Stimulated activated naive CD8-positive, alpha-beta T cell treated with anti-CD3 and anti-CD28 coated beads, Interleukin-15, Interleukin-2, amounts not matched to agents 100 ng/mL and 50 ng/mL, for 24 hours (primary cell): ENCODE measurements at regions not wholly inside any gene's neighbourhood (a gene's known extent, or its start where the extent isn't known, plus 50 kb on each side); places are given as distances from the start of the nearest gene placed in this dataset.

Experiments used
- H3K27ac Mint-ChIP-seq: one replicate; pipeline ENCODE4 v1.8.0; 2021; ENCODE audit warnings: mild to moderate bottlenecking, mixed read lengths
- H3K27me3 Mint-ChIP-seq: one replicate; pipeline ENCODE4 v1.8.0; 2021; ENCODE audit warnings: mixed read lengths
- H3K36me3 Mint-ChIP-seq: one replicate; pipeline ENCODE4 v1.8.0; 2021; ENCODE audit warnings: low read depth, mixed read lengths
- H3K4me1 Mint-ChIP-seq: one replicate; pipeline ENCODE4 v1.8.0; 2021; ENCODE audit warnings: low read depth, mixed read lengths
- H3K4me3 Mint-ChIP-seq: one replicate; pipeline ENCODE4 v1.8.0; 2021; ENCODE audit warnings: mild to moderate bottlenecking, mixed read lengths
- H3K9me3 Mint-ChIP-seq: one replicate; pipeline ENCODE4 v1.8.0; 2021; ENCODE audit warnings: mixed read lengths

DNA sequence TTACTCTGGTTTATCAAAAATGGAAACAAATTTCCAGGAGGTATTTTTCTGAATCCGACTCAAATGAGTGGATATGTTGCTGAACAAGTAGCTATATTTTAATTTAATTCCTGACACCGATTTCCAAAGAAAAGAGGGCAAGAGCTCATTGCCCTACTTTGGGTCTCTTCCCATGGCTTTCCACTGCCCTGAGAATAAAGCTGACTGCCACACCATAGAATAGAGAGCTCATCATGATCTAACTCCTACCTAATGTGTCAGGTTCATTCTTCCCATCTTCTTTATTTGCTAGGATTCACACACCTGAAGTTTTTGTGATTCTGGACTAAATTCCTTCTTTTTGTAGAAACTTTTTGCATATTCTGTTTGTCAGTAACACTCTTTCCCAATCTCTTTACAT, 792.1 kb downstream of the DTWD2 start:
- H3K4me1 Mint-ChIP-seq, result no peaks in the 10 kb centered on the region
- H3K27me3 Mint-ChIP-seq, result no peaks in the 10 kb centered on the region
- no peak overlapping the region for H3K27ac Mint-ChIP-seq
- H3K36me3 Mint-ChIP-seq, result no peaks in the 10 kb centered on the region
- H3K9me3 Mint-ChIP-seq, result peaks cover 5% of the 10 kb centered on the region
- H3K4me3 Mint-ChIP-seq, result no peak overlapping the region

DNA sequence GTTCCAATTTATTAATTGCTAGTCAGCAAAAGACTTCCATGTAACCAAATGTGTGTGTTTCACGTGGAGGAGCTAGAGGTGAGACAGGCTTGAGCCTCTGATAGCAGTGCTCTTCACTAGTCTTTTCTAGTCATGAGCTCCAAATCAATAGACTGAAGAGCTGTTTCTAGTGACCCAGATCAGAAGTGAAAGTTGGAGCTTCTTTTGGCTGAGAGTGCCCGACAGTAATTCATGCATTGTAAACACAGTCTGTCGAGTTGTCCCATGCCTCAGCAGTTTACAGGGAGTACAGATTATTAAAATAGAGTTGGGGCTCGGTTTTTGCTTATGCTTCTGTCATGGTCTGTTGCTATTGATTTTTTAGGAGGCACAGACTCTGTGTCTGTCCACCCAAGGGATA, 793.1 kb downstream of the DTWD2 start:
- H3K27me3 Mint-ChIP-seq, result no peaks in the 10 kb centered on the region

DNA sequence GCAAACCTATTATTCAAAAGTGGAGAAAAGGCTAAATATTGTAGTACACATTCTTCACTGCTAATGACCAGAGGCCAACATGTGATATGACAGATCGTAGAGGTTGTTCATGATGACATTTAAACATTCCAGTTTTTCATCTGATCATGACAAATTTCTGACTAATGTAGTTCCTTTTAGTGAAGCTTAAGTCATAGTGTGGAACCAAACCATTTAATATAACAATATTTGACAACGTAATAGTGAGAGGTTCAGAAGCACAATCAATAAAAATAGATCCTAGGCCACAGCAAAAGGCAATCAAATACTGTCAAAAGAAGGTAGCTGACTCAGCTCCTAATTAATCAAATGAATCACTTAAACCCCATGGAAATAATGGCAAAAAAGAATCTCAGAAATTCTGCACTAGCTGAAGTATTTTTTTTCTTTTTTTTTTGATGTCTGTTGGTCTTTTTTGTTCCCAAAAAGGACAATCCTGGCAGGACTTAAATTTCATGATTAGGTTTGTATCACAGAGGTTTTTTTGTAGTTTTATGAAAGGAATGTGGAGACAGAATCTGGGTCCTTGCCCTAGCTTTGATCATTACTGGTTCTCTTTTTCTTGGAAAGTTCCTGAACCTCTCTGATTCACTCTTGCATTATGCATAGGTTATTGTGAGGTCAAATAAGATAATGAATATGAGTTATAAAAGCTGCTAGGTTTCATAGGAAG, 795.0 kb downstream of the DTWD2 start:
- H3K4me1 Mint-ChIP-seq, result no peaks in the 10 kb centered on the region
- peaks cover 5% of the 10 kb centered on the region for H3K9me3 Mint-ChIP-seq
- H3K27me3 Mint-ChIP-seq, result no peaks in the 10 kb centered on the region
- H3K4me3 Mint-ChIP-seq, result no peak overlapping the region
- H3K27ac Mint-ChIP-seq, result no peak overlapping the region
- no peaks in the 10 kb centered on the region for H3K36me3 Mint-ChIP-seq

More for the DNA sequence above, 793.1 kb downstream of the DTWD2 start:
- Mint-ChIP-seq H3K36me3 (no peaks in the 10 kb centered on the region), H3K4me3 (no peak overlapping the region), H3K9me3 (peaks cover 5% of the 10 kb centered on the region), H3K27ac (no peak overlapping the region), H3K4me1 (no peaks in the 10 kb centered on the region)

DNA sequence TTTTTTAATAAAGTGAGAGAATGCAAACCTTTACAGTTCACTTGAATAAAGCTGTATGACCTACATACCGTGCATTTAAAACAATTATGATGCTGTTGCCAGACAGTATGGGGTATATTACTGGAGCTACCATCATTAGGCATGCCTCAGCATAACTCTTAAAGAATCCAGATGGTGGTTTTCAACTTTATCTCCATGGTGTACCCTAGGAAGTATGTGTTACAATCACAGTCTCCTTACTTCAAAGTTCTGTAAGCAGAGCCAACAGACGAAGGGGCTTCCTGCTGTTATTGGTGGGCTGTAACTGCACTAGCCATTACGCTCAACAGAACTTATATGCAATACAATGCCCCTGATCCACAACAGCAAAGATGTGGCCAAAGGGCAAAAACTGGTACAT, 803.3 kb downstream of the DTWD2 start:
- Mint-ChIP-seq H3K27ac (no peak overlapping the region), H3K4me1 (no peaks in the 10 kb centered on the region), H3K27me3 (no peaks in the 10 kb centered on the region), H3K4me3 (no peak overlapping the region), H3K9me3 (no peaks in the 10 kb centered on the region), H3K36me3 (no peaks in the 10 kb centered on the region)

- Mint-ChIP-seq H3K36me3 (no peaks in the 10 kb centered on the region), H3K27ac (no peak overlapping the region), H3K9me3 (peaks cover 10% of the 10 kb centered on the region), H3K27me3 (no peaks in the 10 kb centered on the region), H3K4me1 (no peaks in the 10 kb centered on the region), H3K4me3 (no peak overlapping the region)
These were observed 812.2 kb downstream of the DTWD2 start for GRCh38 chr5:118176146-118176545.

DNA sequence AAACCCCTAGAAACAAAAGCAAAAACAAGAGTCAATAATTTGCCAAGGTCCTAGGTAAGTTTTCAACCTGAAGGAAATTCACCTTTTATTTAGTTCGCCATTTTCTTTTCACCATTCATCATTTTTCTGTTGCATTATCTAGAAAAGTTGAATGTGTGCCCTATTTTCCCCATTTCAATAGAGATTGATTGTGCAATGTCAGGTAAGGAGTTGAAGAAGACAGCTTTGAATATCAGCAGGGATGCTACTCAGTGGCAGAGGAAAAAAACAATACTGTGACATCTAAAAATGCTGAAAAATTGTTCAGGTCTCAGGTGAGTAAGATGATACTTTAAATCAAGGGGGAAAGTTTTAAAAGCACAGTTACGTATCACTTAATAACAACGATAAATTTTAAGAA, 813.7 kb downstream of the DTWD2 start:
- Mint-ChIP-seq H3K4me3 (no peak overlapping the region), H3K36me3 (no peaks in the 10 kb centered on the region), H3K27me3 (no peaks in the 10 kb centered on the region), H3K4me1 (no peaks in the 10 kb centered on the region), H3K27ac (no peak overlapping the region), H3K9me3 (peaks cover 10% of the 10 kb centered on the region)

- no peaks in the 10 kb centered on the region for H3K27me3 Mint-ChIP-seq
- no peak overlapping the region for H3K4me3 Mint-ChIP-seq
- H3K4me1 Mint-ChIP-seq, result no peaks in the 10 kb centered on the region
- peaks cover 10% of the 10 kb centered on the region for H3K9me3 Mint-ChIP-seq
- no peak overlapping the region for H3K27ac Mint-ChIP-seq
- H3K36me3 Mint-ChIP-seq, result no peaks in the 10 kb centered on the region
These were observed 815.0 kb downstream of the DTWD2 start for GRCh38 chr5:118173340-118173739.

DNA sequence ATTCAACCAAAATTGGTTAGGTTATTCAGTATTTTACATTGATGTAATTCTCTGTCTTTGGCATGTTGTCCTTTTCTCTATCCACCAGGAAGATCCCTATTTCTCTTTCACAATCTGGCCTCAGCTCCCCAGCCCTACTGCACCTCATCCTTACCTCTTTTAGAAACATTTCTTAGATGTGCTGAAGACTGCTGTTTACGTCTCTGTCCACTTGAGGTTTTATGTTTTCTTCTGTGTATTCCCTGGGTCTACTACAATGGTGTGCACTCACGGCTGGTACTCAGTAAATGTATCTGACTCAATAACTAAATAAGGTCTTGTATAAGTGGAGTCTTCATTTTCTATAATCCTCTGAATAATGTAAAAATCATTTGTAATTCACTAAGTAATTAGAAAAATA, 822.7 kb downstream of the DTWD2 start:
- no peak overlapping the region for H3K27ac Mint-ChIP-seq
- no peaks in the 10 kb centered on the region for H3K36me3 Mint-ChIP-seq
- H3K4me3 Mint-ChIP-seq, result no peak overlapping the region
- H3K9me3 Mint-ChIP-seq, result no peaks in the 10 kb centered on the region
- no peaks in the 10 kb centered on the region for H3K4me1 Mint-ChIP-seq
- no peaks in the 10 kb centered on the region for H3K27me3 Mint-ChIP-seq

DNA sequence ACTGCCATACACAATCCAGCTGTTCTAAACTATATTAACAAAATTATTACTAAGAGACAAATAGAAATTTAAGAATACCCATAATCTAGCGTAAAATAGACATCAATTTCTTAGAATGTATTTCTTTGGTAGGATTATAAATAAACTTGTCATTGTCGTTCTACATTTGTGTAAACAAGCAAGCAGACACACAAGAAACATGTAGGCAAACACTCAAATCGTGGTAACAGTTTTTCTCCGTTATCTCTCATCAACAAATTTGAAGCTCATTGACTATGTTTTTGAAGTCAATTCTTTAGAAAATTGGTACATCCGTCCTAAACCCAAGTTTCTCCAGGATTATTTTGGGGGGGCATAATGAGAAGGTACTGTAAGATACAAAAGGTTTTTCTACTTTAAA, 832.2 kb downstream of the DTWD2 start:
- H3K36me3 Mint-ChIP-seq, result no peaks in the 10 kb centered on the region
- H3K27ac Mint-ChIP-seq, result no peak overlapping the region
- peaks cover 9% of the 10 kb centered on the region for H3K9me3 Mint-ChIP-seq

GRCh38 chr5:118146824-118147223, 841.5 kb downstream of the DTWD2 start:
- no peaks in the 10 kb centered on the region for H3K27me3 Mint-ChIP-seq
- no peak overlapping the region for H3K27ac Mint-ChIP-seq
- H3K9me3 Mint-ChIP-seq, result peaks cover 6% of the 10 kb centered on the region
- H3K4me1 Mint-ChIP-seq, result no peaks in the 10 kb centered on the region
- H3K4me3 Mint-ChIP-seq, result no peak overlapping the region
- H3K36me3 Mint-ChIP-seq, result no peaks in the 10 kb centered on the region

More for the DNA sequence above, 832.2 kb downstream of the DTWD2 start:
- Mint-ChIP-seq H3K4me3 (no peak overlapping the region), H3K27me3 (no peaks in the 10 kb centered on the region), H3K4me1 (no peaks in the 10 kb centered on the region)

DNA sequence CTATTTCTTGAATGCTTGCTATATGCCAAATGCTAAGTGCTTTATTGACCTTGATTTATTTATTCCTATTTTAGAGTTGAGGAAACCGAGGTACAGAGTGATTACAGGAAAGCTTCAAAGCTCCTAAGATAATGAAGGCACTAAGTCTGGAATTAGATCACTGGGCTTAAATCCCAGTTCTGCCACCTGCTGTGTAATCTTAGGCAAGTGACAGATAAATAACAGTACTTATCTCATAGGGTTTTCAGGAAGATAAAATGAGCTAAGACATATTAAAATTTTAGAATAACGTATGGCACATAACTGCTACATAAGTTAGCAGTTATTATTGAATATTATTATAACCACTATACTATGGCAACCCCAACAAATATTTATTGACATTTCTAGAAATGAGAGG, 843.8 kb downstream of the DTWD2 start:
- Mint-ChIP-seq H3K36me3 (no peaks in the 10 kb centered on the region), H3K9me3 (peaks cover 6% of the 10 kb centered on the region), H3K4me1 (no peaks in the 10 kb centered on the region), H3K27ac (no peak overlapping the region), H3K4me3 (no peak overlapping the region), H3K27me3 (no peaks in the 10 kb centered on the region)

DNA sequence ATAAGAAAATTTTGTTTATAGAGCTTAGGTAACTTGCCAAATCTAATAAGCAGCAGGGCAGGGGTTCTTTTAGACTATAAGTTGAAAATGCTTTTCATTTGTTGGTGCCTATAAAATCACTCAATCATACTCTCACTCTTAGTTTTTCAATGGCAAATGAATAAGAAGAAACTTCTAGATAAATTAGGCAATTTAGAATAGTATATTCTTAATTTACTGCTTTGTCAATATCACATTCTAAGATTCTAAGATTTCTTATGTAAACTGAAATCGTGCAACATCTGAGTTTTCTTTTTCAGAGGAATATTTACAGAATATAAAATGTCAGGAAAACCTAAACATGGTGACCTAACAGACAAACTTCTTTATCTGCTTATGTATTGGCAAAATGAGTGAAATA, 849.0 kb downstream of the DTWD2 start:
- H3K27ac Mint-ChIP-seq, result no peak overlapping the region
- no peaks in the 10 kb centered on the region for H3K27me3 Mint-ChIP-seq
- peaks cover 3% of the 10 kb centered on the region for H3K9me3 Mint-ChIP-seq
- no peaks in the 10 kb centered on the region for H3K4me1 Mint-ChIP-seq
- H3K36me3 Mint-ChIP-seq, result no peaks in the 10 kb centered on the region
- H3K4me3 Mint-ChIP-seq, result no peak overlapping the region

- H3K4me1 Mint-ChIP-seq, result no peaks in the 10 kb centered on the region
- H3K36me3 Mint-ChIP-seq, result no peaks in the 10 kb centered on the region
- H3K27ac Mint-ChIP-seq, result no peak overlapping the region
- H3K27me3 Mint-ChIP-seq, result no peaks in the 10 kb centered on the region
- H3K9me3 Mint-ChIP-seq, result peaks cover 5% of the 10 kb centered on the region
- no peak overlapping the region for H3K4me3 Mint-ChIP-seq
These were observed 862.2 kb downstream of the DTWD2 start for GRCh38 chr5:118126159-118126558.

DNA sequence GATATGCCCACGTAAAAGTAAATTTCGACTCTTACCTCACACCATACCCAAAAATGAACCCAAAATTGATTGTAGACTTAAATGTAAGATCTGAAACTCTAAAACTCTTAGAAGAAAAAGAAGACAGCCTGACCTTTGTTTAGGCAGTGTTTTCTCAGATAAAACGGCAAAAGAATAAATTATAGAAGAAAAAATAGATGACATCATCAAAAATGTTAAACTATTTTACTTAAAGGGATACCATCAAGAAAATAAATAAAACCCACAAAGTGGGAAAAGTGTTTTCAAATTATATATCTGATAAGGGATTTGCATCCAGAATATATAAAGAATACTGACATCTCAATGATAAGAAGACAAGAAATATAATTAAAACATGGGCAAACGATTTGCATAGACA, 862.7 kb downstream of the DTWD2 start:
- Mint-ChIP-seq H3K4me1 (no peaks in the 10 kb centered on the region), H3K4me3 (no peak overlapping the region), H3K9me3 (peaks cover 5% of the 10 kb centered on the region)

GRCh38 chr5:118121258-118121657, 867.1 kb downstream of the DTWD2 start:
- Mint-ChIP-seq H3K36me3 (no peaks in the 10 kb centered on the region), H3K27ac (no peak overlapping the region), H3K27me3 (no peaks in the 10 kb centered on the region), H3K4me1 (no peaks in the 10 kb centered on the region), H3K9me3 (peaks cover 4% of the 10 kb centered on the region), H3K4me3 (no peak overlapping the region)

More for the DNA sequence above, 862.7 kb downstream of the DTWD2 start:
- no peaks in the 10 kb centered on the region for H3K36me3 Mint-ChIP-seq
- H3K27me3 Mint-ChIP-seq, result no peaks in the 10 kb centered on the region
- H3K27ac Mint-ChIP-seq, result no peak overlapping the region

- Mint-ChIP-seq H3K27me3 (no peaks in the 10 kb centered on the region), H3K9me3 (peaks cover 4% of the 10 kb centered on the region), H3K4me3 (no peak overlapping the region), H3K36me3 (no peaks in the 10 kb centered on the region), H3K27ac (no peak overlapping the region), H3K4me1 (no peaks in the 10 kb centered on the region)
These were observed 872.6 kb downstream of the DTWD2 start for GRCh38 chr5:118115791-118116190.
